Endothelial cell of umbilical vein (primary cell): ENCODE measurements at regions not wholly inside any gene's neighbourhood (a gene's known extent, or its start where the extent isn't known, plus 50 kb on each side); places are given as distances from the start of the nearest gene placed in this dataset.

Experiments
- BruUV-seq: library from RNA; stranded (reverse); fragments of 400-500 nt; replicated peaks from 2 replicates; lab custom pipeline; 2021; lab: Mats Ljungman, UMichigan
- CTCF ChIA-PET: fragments of 300-600, 350-600 bp; sonication (Branson Sonifier 250); formaldehyde crosslinking; loops from one replicate; lab custom pipeline; 2021; ENCODE audit warnings: antibody characterized with exemption, inconsistent platforms; lab: Charles Lee
- POLR2A ChIA-PET: fragments of 300-600, 350-600 bp; sonication (Branson Sonifier 250); formaldehyde crosslinking; loops from one replicate; lab custom pipeline; 2021; ENCODE audit warnings: antibody characterized with exemption, inconsistent platforms; lab: Charles Lee
- DNase-seq: peaks from one replicate; pipeline ENCODE4 v3.0.0-alpha.2; 2011; ENCODE audit warnings: low read depth, low spot score
- FAIRE-seq: peaks from 2 replicates; lab custom pipeline; 2011; peaks lifted over from hg19 to GRCh38; lab: Jason Lieb, UNC
- H2AFZ ChIP-seq: 2 replicates; pipeline ENCODE4 v1.6.0; 2012; ENCODE audit warnings: low read depth, low read length, control low read depth, inconsistent platforms
- H3K27ac ChIP-seq: 2 replicates; pipeline ENCODE4 v1.5.1; 2011; ENCODE audit warnings: low read depth, mild to moderate bottlenecking, control low read depth, low read length, moderate library complexity; ENCODE audit not compliant: insufficient read depth
- H3K27me3 ChIP-seq, 2 experiments: 2 replicates each; pipeline versions ENCODE4 v1.6.0 to v1.6.1; 2011; ENCODE audit warnings: low read length in 2 of 2, mixed read lengths in 1 of 2; ENCODE audit not compliant: control insufficient read depth in 2 of 2, insufficient read depth in 2 of 2
- H3K36me3 ChIP-seq, 2 experiments: 2 replicates in 1 of 2; 3 replicates in 1 of 2; pipeline ENCODE4 v1.5.1; 2011; ENCODE audit warnings: low read length in 2 of 2, mild to moderate bottlenecking in 1 of 2, moderate library complexity in 1 of 2; ENCODE audit not compliant: control insufficient read depth in 2 of 2, insufficient read depth in 2 of 2; ENCODE audit errors: extremely low read depth in 1 of 2
- H3K4me1 ChIP-seq: 3 replicates; pipeline ENCODE4 v1.5.1; 2011; ENCODE audit warnings: mild to moderate bottlenecking, low read length; ENCODE audit not compliant: control insufficient read depth, insufficient read depth; ENCODE audit errors: extremely low read depth
- H3K4me2 ChIP-seq: 2 replicates; pipeline ENCODE4 v1.6.1; 2011; ENCODE audit warnings: low read length, control low read depth, mixed read lengths; ENCODE audit not compliant: insufficient read depth
- H3K4me3 ChIP-seq, 3 experiments: fragments of 200-600 bp in 1 of 3; sonication (generic), shearing (Covaris generic) in 1 of 3; replicated peaks in 1 of 3; 2 replicates each; pipeline ENCODE4 v1.5.1; 2011 to 2016; ENCODE audit warnings: control low read depth in 3 of 3, low read length in 3 of 3, mild to moderate bottlenecking in 2 of 3, inconsistent platforms in 1 of 3, low read depth in 1 of 3, moderate library complexity in 1 of 3; ENCODE audit not compliant: insufficient read depth in 1 of 3
- H3K79me2 ChIP-seq: 2 replicates; pipeline ENCODE4 v1.6.0; 2012; ENCODE audit warnings: low read length, inconsistent platforms; ENCODE audit not compliant: control insufficient read depth, insufficient read depth
- H3K9ac ChIP-seq: replicated peaks from 2 replicates; pipeline ENCODE3; 2011; ENCODE audit warnings: low read length, control low read depth; ENCODE audit not compliant: insufficient read depth; ENCODE audit errors: extremely low read depth
- H3K9me1 ChIP-seq: replicated peaks from 3 replicates; pipeline ENCODE4 v1.6.0; 2011; ENCODE audit warnings: mild to moderate bottlenecking, low read length; ENCODE audit not compliant: control insufficient read depth, insufficient read depth; ENCODE audit errors: extremely low read depth
- H3K9me3 ChIP-seq: replicated peaks from 2 replicates; pipeline ENCODE4 v1.5.1; 2012; ENCODE audit warnings: low read length, inconsistent platforms; ENCODE audit not compliant: control insufficient read depth, insufficient read depth
- H4K20me1 ChIP-seq: replicated peaks from 2 replicates; pipeline ENCODE3; 2011; ENCODE audit warnings: mild to moderate bottlenecking, low read length; ENCODE audit not compliant: control insufficient read depth, insufficient read depth; ENCODE audit errors: extremely low read depth
- EZH2 ChIP-seq: IDR thresholded peaks from 2 replicates; pipeline ENCODE4 v1.6.1; 2012; ENCODE audit warnings: borderline replicate concordance, low read depth, mild to moderate bottlenecking, moderate library complexity, low read length, inconsistent platforms; ENCODE audit not compliant: severe bottlenecking
- FOS ChIP-seq: IDR thresholded peaks from 2 replicates; pipeline ENCODE4 v1.6.1; 2011; ENCODE audit warnings: mild to moderate bottlenecking, low read length, moderate library complexity, borderline replicate concordance; ENCODE audit not compliant: insufficient read depth
- GATA2 ChIP-seq: IDR thresholded peaks from 2 replicates; pipeline ENCODE4 v1.7.0; 2011; ENCODE audit warnings: low read depth, mild to moderate bottlenecking, moderate library complexity, mixed read lengths, low read length; ENCODE audit not compliant: insufficient read length, insufficient read depth
- JUN ChIP-seq: IDR thresholded peaks from 2 replicates; pipeline ENCODE4 v1.6.1; 2011; ENCODE audit warnings: borderline replicate concordance, low read depth; ENCODE audit not compliant: insufficient read length, insufficient read depth
- MAX ChIP-seq: IDR thresholded peaks from 2 replicates; pipeline ENCODE4 v1.6.1; 2011; ENCODE audit not compliant: insufficient read depth, insufficient read length
- MYC ChIP-seq: IDR thresholded peaks from one replicate; pipeline ENCODE4 v1.6.1; 2011; ENCODE audit warnings: mild to moderate bottlenecking, low read depth, low read length
- POLR2A ChIP-seq: IDR thresholded peaks from 2 replicates; pipeline ENCODE4 v1.6.1; 2012; ENCODE audit warnings: low read depth, mild to moderate bottlenecking, control low read depth, low read length
- POLR2AphosphoS5 ChIP-seq: IDR thresholded peaks from 2 replicates; pipeline ENCODE4 v1.6.1; 2012; ENCODE audit warnings: low read depth, mild to moderate bottlenecking, control low read depth, low read length, moderate library complexity; ENCODE audit not compliant: insufficient read depth
- dilution Hi-C: fragments of 300-500 bp; cut with MboI; formaldehyde crosslinking; loops from one replicate; pipeline ENCODE4 v1.15.0; 2019; ENCODE audit warnings: low sequenced_read_pairs; ENCODE audit not compliant: extremely low pct_ligation_motif_present
- intact Hi-C: fragments of 100-400 bp; cut with micrococcal nuclease; formaldehyde crosslinking; loops from one replicate; pipeline ENCODE4 v1.10.0; 2022
- TF ChIP-seq, protein P1 (sequence below), 2 donors: IDR thresholded peaks; 1 replicate in 1 of 2; 2 replicates in 1 of 2; pipeline ENCODE4 v1.5.1; 2011; ENCODE audit warnings: low read length in 2 of 2, mild to moderate bottlenecking in 2 of 2, moderate library complexity in 2 of 2, control low read depth in 1 of 2, inconsistent platforms in 1 of 2, low read depth in 1 of 2; ENCODE audit not compliant: insufficient read depth in 1 of 2; ENCODE audit errors: extremely low read depth in 1 of 2

DNA sequence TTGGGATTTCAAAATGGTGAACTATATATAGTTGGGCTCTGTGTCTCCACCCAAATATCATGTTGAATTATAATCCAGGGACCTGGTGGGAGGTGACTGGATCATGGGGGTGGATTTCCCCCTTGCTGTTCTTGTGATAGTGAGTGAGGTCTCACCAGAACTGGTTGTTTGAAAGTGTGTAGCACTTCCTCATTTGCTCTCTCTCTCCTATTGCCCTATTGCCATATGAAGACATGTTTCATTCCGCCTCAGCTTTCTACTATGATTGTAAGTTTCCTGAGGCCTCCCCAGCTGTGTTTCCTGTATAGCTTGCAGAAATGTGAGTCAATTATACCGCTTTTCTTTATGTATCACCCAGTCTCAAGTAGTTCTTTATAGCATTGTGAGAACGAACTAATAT is 545.6 kb downstream of the TRAM1L1 start:
- intact Hi-C loops (no loop called here), dilution Hi-C loops (no loop called here)
- Histone ChIP-seq H3K4me3 (no peak overlapping the region), H3K27ac (no peak overlapping the region), H3K27me3 (no peaks in the 10 kb centered on the region), H2AFZ (no peak overlapping the region), H4K20me1 (no peaks in the 10 kb centered on the region), H3K36me3 (no peaks in the 10 kb centered on the region), H3K4me1 (no peaks in the 10 kb centered on the region), H3K4me2 (no peak overlapping the region), H3K9me1 (no peaks in the 10 kb centered on the region), H3K9ac (no peak overlapping the region), H3K79me2 (no peaks in the 10 kb centered on the region), H3K9me3 (no peaks in the 10 kb centered on the region)
- no TSS peak for BruUV-seq
- FAIRE-seq (no peak), DNase-seq (no peak)
- ChIA-PET POLR2A (no interaction called here), CTCF (no interaction called here)
- TF ChIP-seq POLR2AphosphoS5 (no peak), FOS (no peak), JUN (no peak), MYC (no peak), MAX (no peak), POLR2A (no peak), EZH2 (no peak), GATA2 (no peak)
- TF ChIP-seq, protein P1, sequence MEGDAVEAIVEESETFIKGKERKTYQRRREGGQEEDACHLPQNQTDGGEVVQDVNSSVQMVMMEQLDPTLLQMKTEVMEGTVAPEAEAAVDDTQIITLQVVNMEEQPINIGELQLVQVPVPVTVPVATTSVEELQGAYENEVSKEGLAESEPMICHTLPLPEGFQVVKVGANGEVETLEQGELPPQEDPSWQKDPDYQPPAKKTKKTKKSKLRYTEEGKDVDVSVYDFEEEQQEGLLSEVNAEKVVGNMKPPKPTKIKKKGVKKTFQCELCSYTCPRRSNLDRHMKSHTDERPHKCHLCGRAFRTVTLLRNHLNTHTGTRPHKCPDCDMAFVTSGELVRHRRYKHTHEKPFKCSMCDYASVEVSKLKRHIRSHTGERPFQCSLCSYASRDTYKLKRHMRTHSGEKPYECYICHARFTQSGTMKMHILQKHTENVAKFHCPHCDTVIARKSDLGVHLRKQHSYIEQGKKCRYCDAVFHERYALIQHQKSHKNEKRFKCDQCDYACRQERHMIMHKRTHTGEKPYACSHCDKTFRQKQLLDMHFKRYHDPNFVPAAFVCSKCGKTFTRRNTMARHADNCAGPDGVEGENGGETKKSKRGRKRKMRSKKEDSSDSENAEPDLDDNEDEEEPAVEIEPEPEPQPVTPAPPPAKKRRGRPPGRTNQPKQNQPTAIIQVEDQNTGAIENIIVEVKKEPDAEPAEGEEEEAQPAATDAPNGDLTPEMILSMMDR (IDR thresholded peaks at IDR 0.05; ENCODE audit: extremely low read depth in 1 of 2, insufficient read depth in 1 of 2, low read depth in 1 of 2, low read length in 2 of 2), result no peak
